Right renal pelvis (tissue), 4 donors: ENCODE measurements at regions not wholly inside any gene's neighbourhood (a gene's known extent, or its start where the extent isn't known, plus 50 kb on each side); places are given as distances from the start of the nearest gene placed in this dataset.

Experiments
- DNase-seq, 4 donors: peaks; one replicate each; pipeline ENCODE4 v3.0.0-alpha.2; 2013; ENCODE audit warnings: low read depth in 4 of 4, low spot score in 3 of 4, missing footprints in 1 of 4

- no peak for DNase-seq
Observed at GRCh38 chr20:11323816-11324215, 593.9 kb upstream of the BTBD3 start.

DNA sequence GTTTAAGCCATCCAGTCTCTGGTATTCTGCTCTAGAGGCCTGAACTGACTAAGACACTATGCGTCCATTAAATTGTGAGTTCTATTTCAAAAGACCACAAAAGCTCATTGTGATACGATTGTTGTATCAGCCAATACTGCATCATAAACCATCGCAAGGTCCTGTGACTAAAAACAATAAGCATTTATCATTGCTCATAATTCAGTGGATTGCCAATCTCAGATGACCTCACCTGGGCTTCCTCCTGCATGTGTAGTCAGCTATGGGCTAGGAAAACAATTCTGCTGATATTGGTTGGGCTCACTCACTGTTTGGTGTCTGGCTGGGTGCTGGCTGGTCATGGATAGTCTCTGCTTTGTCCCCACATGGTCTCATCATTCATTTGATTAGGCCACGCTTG is 592.7 kb upstream of the BTBD3 start:
- no peak for DNase-seq

- no peak for DNase-seq
Observed at GRCh38 chr20:11328839-11329238, 588.9 kb upstream of the BTBD3 start.

- DNase-seq = no peak
Observed at GRCh38 chr20:11329271-11329670, 588.4 kb upstream of the BTBD3 start.

DNA sequence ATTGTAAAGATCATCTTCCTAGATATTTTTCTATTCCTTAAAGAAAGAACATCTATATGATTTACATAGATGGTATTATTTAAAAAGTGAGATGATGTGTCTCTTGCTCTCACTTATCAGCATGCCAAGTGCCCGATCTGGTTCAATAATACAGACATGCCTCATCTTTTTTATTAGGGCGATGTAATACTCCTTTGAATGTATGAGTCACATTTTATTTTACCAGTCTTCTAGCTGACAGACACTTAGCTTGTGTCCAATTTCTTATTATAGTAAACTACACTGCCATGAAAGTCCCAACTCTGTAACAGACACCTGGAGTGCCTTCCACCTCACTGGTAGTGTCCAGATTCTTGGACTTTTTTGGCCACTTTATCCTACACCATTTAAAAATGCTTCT is 586.6 kb upstream of the BTBD3 start:
- DNase-seq = no peak

- DNase-seq = no peak
Observed at GRCh38 chr20:11332381-11332780, 585.3 kb upstream of the BTBD3 start.

- no peak for DNase-seq
Observed at GRCh38 chr20:11333634-11334033, 584.1 kb upstream of the BTBD3 start.

DNA sequence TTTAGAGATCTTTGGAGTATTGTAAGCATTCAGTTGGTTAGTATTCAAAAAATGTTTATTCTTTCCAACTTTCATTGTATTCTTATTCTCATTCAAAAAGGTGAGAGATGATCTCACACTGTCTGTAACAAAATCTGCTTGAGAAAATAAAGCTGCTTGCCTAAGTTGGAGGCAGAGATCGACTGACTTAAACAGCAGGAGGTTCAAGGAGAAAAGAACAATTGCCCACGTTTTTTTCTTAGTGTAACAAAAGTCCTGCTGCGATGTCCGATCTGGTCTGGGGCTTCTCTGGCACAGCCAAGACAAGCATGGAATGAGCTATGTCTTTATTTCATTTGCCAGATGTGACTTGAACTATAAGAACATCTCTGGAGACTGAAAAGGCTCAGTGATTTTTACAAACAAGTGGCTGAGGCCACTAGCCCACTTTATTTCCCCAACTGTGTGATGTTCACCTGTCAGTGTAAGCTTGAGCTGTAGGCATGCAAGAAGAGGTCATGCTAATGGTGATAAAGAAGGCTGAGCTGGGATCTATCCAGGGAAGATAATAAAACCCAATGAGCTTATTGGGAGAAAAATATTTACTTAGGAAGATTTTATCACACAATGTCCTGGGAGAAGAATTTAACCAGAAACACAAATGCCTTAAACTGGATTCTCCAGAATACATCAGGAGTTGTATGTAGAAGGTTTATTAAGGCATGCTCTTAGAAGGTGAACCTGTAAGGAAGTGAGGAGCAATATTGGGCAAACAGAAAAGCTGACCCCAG is 580.1 kb upstream of the BTBD3 start:
- no peak for DNase-seq

DNA sequence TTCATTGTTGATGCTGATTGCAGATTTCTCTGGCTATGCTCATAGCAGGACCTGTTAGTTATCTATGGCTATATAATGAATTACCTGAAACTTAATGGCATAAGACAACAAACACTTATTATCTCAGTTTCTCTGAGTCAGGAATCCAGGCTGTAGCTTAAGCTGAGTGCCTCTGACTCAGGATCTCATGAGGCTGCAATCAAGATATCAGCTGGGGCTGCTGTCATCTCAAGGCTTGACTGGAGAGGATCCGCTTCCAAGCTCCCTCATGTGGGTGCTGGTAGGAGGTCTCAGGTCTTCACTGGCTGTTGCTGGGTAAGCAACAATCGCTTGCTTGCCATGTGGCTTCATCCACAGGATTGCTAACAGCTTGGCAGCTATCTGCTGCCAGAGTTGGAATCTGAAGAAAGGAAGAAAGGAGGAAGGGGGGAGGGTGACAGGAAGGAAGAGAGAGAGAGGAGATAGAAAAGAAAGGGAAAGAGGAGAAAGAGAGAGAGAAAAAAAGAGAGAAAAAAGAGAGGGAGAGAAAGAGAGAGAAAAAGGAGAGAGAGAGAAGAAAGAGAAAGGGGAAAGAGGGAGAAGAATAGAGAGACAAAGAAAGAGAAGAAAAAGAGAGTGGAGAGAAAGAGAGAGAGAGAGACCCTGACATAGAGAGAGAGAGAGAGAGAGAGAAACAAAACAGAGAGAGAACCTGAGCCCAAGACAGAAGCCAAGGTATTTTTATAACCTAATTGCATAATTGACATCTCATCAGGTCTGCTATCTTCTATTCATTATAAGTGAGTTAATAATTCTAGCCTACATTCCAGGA is 579.0 kb upstream of the BTBD3 start:
- no peak for DNase-seq

DNA sequence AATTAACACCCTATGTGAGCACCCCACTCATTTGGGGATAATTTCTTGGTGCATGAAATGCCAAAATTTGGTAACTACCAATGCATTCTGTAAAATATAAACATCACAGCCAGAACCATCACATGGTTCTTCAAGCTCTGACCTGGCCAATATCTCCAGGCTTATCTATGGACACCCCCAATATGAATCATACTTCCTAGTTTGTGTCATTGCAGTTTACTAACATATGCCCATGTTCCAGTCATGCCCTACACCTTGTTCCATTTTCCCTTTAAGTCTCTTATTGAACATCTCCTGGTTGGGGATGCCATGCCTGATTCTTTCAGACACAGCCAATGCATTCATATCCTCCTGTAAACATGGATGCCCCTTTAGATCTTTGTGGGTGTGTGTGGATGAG is 572.8 kb upstream of the BTBD3 start:
- DNase-seq = no peak

DNA sequence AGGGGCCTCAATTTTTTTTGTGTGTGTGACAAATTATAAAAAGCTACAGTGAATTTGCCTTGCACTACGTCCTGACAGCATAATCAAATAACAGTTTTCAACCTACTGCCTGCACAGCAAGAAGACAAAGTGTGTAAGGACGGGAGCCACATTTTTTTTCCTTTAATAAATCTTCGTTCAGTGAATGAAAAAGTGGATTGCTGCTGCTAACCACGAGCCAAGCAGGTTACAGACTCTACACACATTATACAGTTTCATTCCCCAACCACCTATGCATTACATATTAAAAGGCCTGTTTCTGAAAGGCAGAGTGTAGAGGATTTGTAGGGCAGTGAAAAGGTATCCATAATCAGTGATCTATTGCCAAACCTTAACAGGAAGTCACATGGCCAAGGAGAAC is 570.0 kb upstream of the BTBD3 start:
- no peak for DNase-seq

- no peak for DNase-seq
Observed at GRCh38 chr20:11350126-11351005, 567.3 kb upstream of the BTBD3 start.

- no peak for DNase-seq
Observed at GRCh38 chr20:11352041-11352440, 565.7 kb upstream of the BTBD3 start.

- DNase-seq = no peak
Observed at GRCh38 chr20:11354846-11355245, 562.8 kb upstream of the BTBD3 start.

GRCh38 chr20:11355345-11355744 is 562.3 kb upstream of the BTBD3 start:
- no peak for DNase-seq

- no peak for DNase-seq
Observed at GRCh38 chr20:11356061-11356460, 561.6 kb upstream of the BTBD3 start.

DNA sequence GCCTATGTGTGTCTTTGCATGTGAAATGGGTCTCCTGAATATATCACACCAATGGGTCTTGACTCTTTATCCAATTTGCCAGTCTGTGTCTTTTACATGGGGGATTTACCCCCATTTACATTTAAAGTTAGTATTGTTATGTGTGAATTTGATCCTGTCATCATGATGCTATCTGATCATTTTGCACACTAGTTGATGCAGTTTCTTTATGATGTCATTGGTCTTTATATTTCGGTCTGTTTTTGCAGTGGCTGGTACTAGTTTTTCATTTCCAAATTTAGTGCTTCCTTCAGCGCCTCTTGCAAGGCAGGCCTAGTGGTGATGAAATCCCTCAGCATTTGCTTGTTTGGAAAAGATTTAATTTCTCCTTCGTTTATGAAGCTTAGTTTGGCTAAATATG is 555.2 kb upstream of the BTBD3 start:
- no peak for DNase-seq

DNA sequence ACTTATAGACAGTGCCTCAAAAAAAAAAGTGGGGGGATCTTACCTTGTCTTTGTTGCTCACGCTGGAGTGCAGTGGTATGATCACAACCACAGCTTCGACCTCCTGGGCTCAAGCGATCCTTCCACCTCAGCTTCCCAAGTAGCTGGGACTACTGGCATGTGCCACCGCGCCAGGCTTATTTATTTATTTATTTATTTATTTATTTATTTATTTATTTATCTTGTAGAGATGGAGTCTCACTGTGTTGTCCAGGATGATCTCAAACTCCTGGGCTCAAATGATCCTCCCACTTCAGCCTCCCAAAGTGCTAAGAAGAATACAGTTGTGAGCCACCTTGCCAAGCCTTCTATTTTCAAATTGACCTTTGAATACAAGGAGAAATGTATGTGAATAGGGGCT is 553.0 kb upstream of the BTBD3 start:
- no peak for DNase-seq

- DNase-seq = no peak
Observed at GRCh38 chr20:11366660-11367059, 551.0 kb upstream of the BTBD3 start.

DNA sequence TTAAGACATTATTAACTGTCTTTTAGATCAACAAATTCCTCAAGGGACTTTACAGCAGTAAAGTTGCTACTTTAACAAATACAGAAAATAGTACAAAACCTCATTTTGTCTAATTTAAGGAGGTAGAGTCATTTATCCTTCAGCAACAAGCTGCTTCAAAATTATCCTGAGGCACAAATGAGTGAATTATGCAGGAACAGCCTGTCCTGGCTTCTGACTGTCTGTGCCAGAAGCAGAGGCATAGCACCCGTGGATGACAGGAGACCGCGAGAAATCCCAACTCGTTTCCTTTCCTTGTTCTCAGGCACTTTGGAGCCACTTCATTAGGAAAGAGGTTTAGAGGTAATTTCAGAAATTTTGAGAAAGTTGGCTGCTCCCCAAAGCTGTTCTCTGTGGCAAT is 549.2 kb upstream of the BTBD3 start:
- no peak for DNase-seq
